ENCODE measurements at regions not wholly inside any gene's neighbourhood (a gene's known extent, or its start where the extent isn't known, plus 50 kb on each side); places are given as distances from the start of the nearest gene placed in this dataset.

- no peak for FAIRE-seq
These were observed 72.6 kb downstream of the MYEOV start for GRCh38 chr11:69366591-69366990.

GRCh38 chr11:69367211-69367964, 73.4 kb downstream of the MYEOV start:
- FAIRE-seq = no peak

- FAIRE-seq = no peak
These were observed 74.3 kb downstream of the MYEOV start for GRCh38 chr11:69368119-69368880.

- FAIRE-seq = no peak
These were observed 75.4 kb downstream of the MYEOV start for GRCh38 chr11:69369210-69369825.

GRCh38 chr11:69369945-69370344, 76.0 kb downstream of the MYEOV start:
- no peak for FAIRE-seq

- no peak for FAIRE-seq
These were observed 77.2 kb downstream of the MYEOV start for GRCh38 chr11:69370984-69371709.

- no peak for FAIRE-seq
These were observed 78.0 kb downstream of the MYEOV start for GRCh38 chr11:69371731-69372588.

GRCh38 chr11:69372589-69373250, 78.8 kb downstream of the MYEOV start:
- FAIRE-seq = no peak

GRCh38 chr11:69373251-69373635, 79.3 kb downstream of the MYEOV start:
- no peak for FAIRE-seq

- no peak for FAIRE-seq
These were observed 80.4 kb downstream of the MYEOV start for GRCh38 chr11:69374110-69374945.

GRCh38 chr11:69374946-69375310, 81.0 kb downstream of the MYEOV start:
- no peak for FAIRE-seq

GRCh38 chr11:69375316-69376154, 81.6 kb downstream of the MYEOV start:
- FAIRE-seq = no peak

- FAIRE-seq = no peak
These were observed 82.4 kb downstream of the MYEOV start for GRCh38 chr11:69376155-69377028.

- FAIRE-seq = no peak
These were observed 83.3 kb downstream of the MYEOV start for GRCh38 chr11:69377029-69377952.

- FAIRE-seq = no peak
These were observed 84.0 kb downstream of the MYEOV start for GRCh38 chr11:69377953-69378302.

- FAIRE-seq = no peak
These were observed 84.6 kb downstream of the MYEOV start for GRCh38 chr11:69378303-69379141.

- no peak for FAIRE-seq
These were observed 86.5 kb downstream of the MYEOV start for GRCh38 chr11:69380451-69380901.

Measured in G401.6 (cell line).